IMR-90 (cell line): ENCODE measurements at regions not wholly inside any gene's neighbourhood (a gene's known extent, or its start where the extent isn't known, plus 50 kb on each side); places are given as distances from the start of the nearest gene placed in this dataset.

Experiments used
- ATAC-seq: fragments of 200-7000 bp; cut with Tn5 transposase; 2 replicates; pipeline ENCODE4 v1.9.1; 2020; ENCODE audit warnings: low read depth, mild to moderate bottlenecking, moderate library complexity
- BruUV-seq: library from RNA; stranded (reverse); fragments of 400-500 nt; replicated peaks from 2 replicates; lab custom pipeline; 2021; lab: Mats Ljungman, UMichigan
- CTCF ChIA-PET: fragments of 300-600 bp; formaldehyde crosslinking; extraction: SDS; loops from one replicate; lab custom pipeline; 2021; ENCODE audit warnings: antibody characterized with exemption; lab: Yijun Ruan, JAX
- POLR2A ChIA-PET: fragments of 300-600 bp; sonication (Branson Sonifier 250); formaldehyde crosslinking; loops from one replicate; lab custom pipeline; 2022; ENCODE audit warnings: antibody characterized with exemption; ENCODE audit not compliant: unreplicated experiment; lab: Charles Lee
- DNase-seq: peaks from one replicate; pipeline ENCODE4 v3.0.0; 2013
- H2AFZ ChIP-seq: replicated peaks from 2 replicates; pipeline ENCODE3; 2013; ENCODE audit warnings: low read length, mild to moderate bottlenecking; ENCODE audit not compliant: poor library complexity
- H2AK5ac ChIP-seq: 2 replicates; pipeline ENCODE4 v1.6.1; 2013; ENCODE audit warnings: low read depth, low read length, inconsistent platforms
- H2AK9ac ChIP-seq: replicated peaks from 2 replicates; pipeline ENCODE3; 2013; ENCODE audit warnings: mild to moderate bottlenecking, low read depth, low read length, moderate library complexity; ENCODE audit not compliant: poor library complexity
- H2BK120ac ChIP-seq: 2 replicates; pipeline ENCODE4 v1.6.1; 2013; ENCODE audit warnings: low read depth, low read length, inconsistent platforms
- H2BK15ac ChIP-seq: 3 replicates; pipeline ENCODE4 v1.6.1; 2013; ENCODE audit warnings: low read depth, low read length, inconsistent platforms
- H2BK20ac ChIP-seq: 2 replicates; pipeline ENCODE4 v1.6.1; 2013; ENCODE audit warnings: low read depth, mild to moderate bottlenecking, inconsistent platforms, low read length, moderate library complexity
- H2BK5ac ChIP-seq: 2 replicates; pipeline ENCODE4 v1.6.1; 2013; ENCODE audit warnings: mild to moderate bottlenecking, low read depth, low read length, inconsistent platforms; ENCODE audit not compliant: poor library complexity, severe bottlenecking
- H3K14ac ChIP-seq: replicated peaks from 2 replicates; pipeline ENCODE4 v1.6.1; 2013; ENCODE audit warnings: low read depth, low read length, inconsistent platforms
- H3K18ac ChIP-seq: 2 replicates; pipeline ENCODE4 v1.6.1; 2013; ENCODE audit warnings: low read depth, low read length, control low read depth
- H3K23ac ChIP-seq: 2 replicates; pipeline ENCODE4 v1.6.1; 2013; ENCODE audit warnings: low read depth, low read length, inconsistent platforms
- H3K27ac ChIP-seq: 2 replicates; pipeline ENCODE4 v1.5.1; 2013; ENCODE audit warnings: mild to moderate bottlenecking, control low read depth, low read length; ENCODE audit not compliant: insufficient read depth
- H3K27me3 ChIP-seq: 2 replicates; pipeline ENCODE4 v1.6.1; 2013; ENCODE audit warnings: low read length; ENCODE audit not compliant: control insufficient read depth, insufficient read depth
- H3K36me3 ChIP-seq: 2 replicates; pipeline ENCODE4 v1.6.1; 2013; ENCODE audit warnings: low read length, mixed read lengths; ENCODE audit not compliant: control insufficient read depth, insufficient read depth
- H3K4ac ChIP-seq: 2 replicates; pipeline ENCODE4 v1.6.1; 2013; ENCODE audit warnings: low read depth, low read length, inconsistent platforms
- H3K4me1 ChIP-seq: 2 replicates; pipeline ENCODE4 v1.6.1; 2013; ENCODE audit warnings: low read length, mixed read lengths; ENCODE audit not compliant: control insufficient read depth, insufficient read depth
- H3K4me2 ChIP-seq: 2 replicates; pipeline ENCODE4 v1.6.1; 2013; ENCODE audit warnings: low read depth, mild to moderate bottlenecking, control low read depth, low read length, moderate library complexity
- H3K4me3 ChIP-seq: 2 replicates; pipeline ENCODE4 v1.5.1; 2013; ENCODE audit warnings: low read depth, mild to moderate bottlenecking, control low read depth, low read length, moderate library complexity; ENCODE audit not compliant: insufficient read depth
- H3K56ac ChIP-seq: 2 replicates; pipeline ENCODE4 v1.6.1; 2013; ENCODE audit warnings: low read length, inconsistent platforms; ENCODE audit not compliant: insufficient read depth; ENCODE audit errors: extremely low read depth
- H3K79me1 ChIP-seq, 2 experiments: 2 replicates each; pipeline ENCODE4 v1.6.1; 2013; ENCODE audit warnings: low read length in 2 of 2, inconsistent platforms in 1 of 2, low read depth in 1 of 2
- H3K9ac ChIP-seq: 2 replicates; pipeline ENCODE4 v1.6.1; 2013; ENCODE audit warnings: low read depth, low read length, control low read depth
- H3K9me1 ChIP-seq: 2 replicates; pipeline ENCODE4 v1.6.1; 2013; ENCODE audit warnings: low read length, inconsistent platforms; ENCODE audit not compliant: insufficient read depth
- H3K9me3 ChIP-seq: 2 replicates; pipeline ENCODE4 v1.6.1; 2013; ENCODE audit warnings: low read length; ENCODE audit not compliant: control insufficient read depth, insufficient read depth
- H4K20me1 ChIP-seq: 2 replicates; pipeline ENCODE4 v1.6.1; 2013; ENCODE audit warnings: low read length, inconsistent platforms; ENCODE audit not compliant: insufficient read depth
- H4K5ac ChIP-seq: 2 replicates; pipeline ENCODE4 v1.6.1; 2013; ENCODE audit warnings: mild to moderate bottlenecking, low read depth, low read length, control low read depth
- H4K8ac ChIP-seq, 2 experiments: 2 replicates each; pipeline ENCODE4 v1.6.1; 2013; ENCODE audit warnings: low read depth in 2 of 2, low read length in 2 of 2, control low read depth in 1 of 2, inconsistent platforms in 1 of 2
- H4K91ac ChIP-seq: 2 replicates; pipeline ENCODE4 v1.6.1; 2013; ENCODE audit warnings: low read depth, low read length, inconsistent platforms; ENCODE audit not compliant: insufficient read depth
- CHD1 ChIP-seq: IDR thresholded peaks from 2 replicates; pipeline ENCODE4 v1.6.1; 2012; ENCODE audit warnings: low read depth, low read length, improper control_type of control experiment
- CTCF ChIP-seq: conservative IDR thresholded peaks from 2 replicates; pipeline ENCODE4 v1.5.1; 2012; ENCODE audit warnings: mild to moderate bottlenecking, low read depth, low read length, improper control_type of control experiment
- FOS ChIP-seq: fragments of 150-350 bp; IDR thresholded peaks from 2 replicates; pipeline ENCODE4 v1.6.1; 2016; ENCODE audit warnings: low read depth, low read length
- MAZ ChIP-seq: IDR thresholded peaks from 2 replicates; pipeline ENCODE4 v1.6.1; 2012; ENCODE audit warnings: low read depth, mild to moderate bottlenecking, low read length, improper control_type of control experiment, moderate library complexity, borderline replicate concordance
- MXI1 ChIP-seq: IDR thresholded peaks from 2 replicates; pipeline ENCODE4 v1.6.1; 2012; ENCODE audit warnings: low read depth, mild to moderate bottlenecking, low read length, moderate library complexity, borderline replicate concordance
- POLR2A ChIP-seq: IDR thresholded peaks from 2 replicates; pipeline ENCODE4 v1.6.1; 2012; ENCODE audit warnings: mild to moderate bottlenecking, low read depth, low read length
- RAD21 ChIP-seq: IDR thresholded peaks from 2 replicates; pipeline ENCODE4 v1.6.1; 2012; ENCODE audit warnings: low read length, improper control_type of control experiment
- RCOR1 ChIP-seq: IDR thresholded peaks from 2 replicates; pipeline ENCODE4 v1.6.1; 2012; ENCODE audit warnings: mild to moderate bottlenecking, low read length, improper control_type of control experiment; ENCODE audit not compliant: insufficient replicate concordance
- SMC3 ChIP-seq: fragments of 150-350 bp; IDR thresholded peaks from 2 replicates; pipeline ENCODE4 v1.6.1; 2016; ENCODE audit warnings: low read depth, mild to moderate bottlenecking, antibody characterized with exemption, low read length, moderate library complexity
- USF2 ChIP-seq: fragments of 150-350 bp; IDR thresholded peaks from 2 replicates; pipeline ENCODE4 v1.6.1; 2017; ENCODE audit warnings: mild to moderate bottlenecking, antibody characterized with exemption, low read length, low read depth
- WGBS, 2 experiments: methylation state at CpG; one replicate each; pipeline versions ENCODE4 v1.1.5 to v1.1.7; 2013; ENCODE audit warnings: missing lambda C conversion rate in 2 of 2; ENCODE audit not compliant: insufficient read length in 1 of 2; ENCODE audit errors: extremely low coverage in 2 of 2; 5-methylcytosine and 5-hydroxymethylcytosine counted together
- dilution Hi-C: fragments of 300-500 bp; cut with HindIII; formaldehyde crosslinking; loops from one replicate; pipeline ENCODE4 v1.14.3; 2018; ENCODE audit warnings: low sequenced_read_pairs; ENCODE audit not compliant: unreplicated experiment
- in situ Hi-C: fragments of 300-500 bp; cut with MboI; formaldehyde crosslinking; loops from 3 replicates; pipeline ENCODE4 v1.14.3; 2019; ENCODE audit warnings: low sequenced_read_pairs, inconsistent platforms, mixed read lengths
- intact Hi-C: fragments of 100-400 bp; cut with micrococcal nuclease; formaldehyde crosslinking; loops from 2 replicates; pipeline ENCODE4 v1.10.0; 2022
- TF ChIP-seq, protein P1 (sequence below): fragments of 150-350 bp; IDR thresholded peaks from 2 replicates; pipeline ENCODE4 v1.6.1; 2016; ENCODE audit warnings: low read depth, mild to moderate bottlenecking, low read length, moderate library complexity, borderline replicate concordance

- Histone ChIP-seq H2AK5ac (no peak overlapping the region), H3K27ac (no peak overlapping the region), H2BK15ac (no peak overlapping the region), H3K56ac (no peak overlapping the region), H2AFZ (no peak overlapping the region), H3K79me1 (no peaks in the 10 kb centered on the region), H3K23ac (no peak overlapping the region), H3K9me3 (no peaks in the 10 kb centered on the region), H2BK20ac (no peak overlapping the region), H3K9me1 (no peaks in the 10 kb centered on the region), H3K14ac (no peak overlapping the region), H4K91ac (no peak overlapping the region), H3K4ac (no peak overlapping the region), H4K20me1 (no peaks in the 10 kb centered on the region), H3K27me3 (no peaks in the 10 kb centered on the region), H4K5ac (no peak overlapping the region), H4K8ac (no peak overlapping the region), H3K4me1 (no peaks in the 10 kb centered on the region), H3K4me3 (no peak overlapping the region), H2AK9ac (no peak overlapping the region), H3K9ac (no peak overlapping the region), H2BK5ac (no peak overlapping the region), H3K4me2 (no peak overlapping the region), H2BK120ac (no peak overlapping the region), H3K36me3 (no peaks in the 10 kb centered on the region), H3K18ac (no peak overlapping the region)
- intact Hi-C loops, result no loop called here
- ChIA-PET CTCF (no interaction called here), POLR2A (no interaction called here)
- no peak for ATAC-seq
- dilution Hi-C loops, result no loop called here
- no peak for DNase-seq
- no CpG with 5 or more reads among the region's 6 CpGs for WGBS, 2 experiments
- TF ChIP-seq USF2, result no peak
- TF ChIP-seq, protein P1, sequence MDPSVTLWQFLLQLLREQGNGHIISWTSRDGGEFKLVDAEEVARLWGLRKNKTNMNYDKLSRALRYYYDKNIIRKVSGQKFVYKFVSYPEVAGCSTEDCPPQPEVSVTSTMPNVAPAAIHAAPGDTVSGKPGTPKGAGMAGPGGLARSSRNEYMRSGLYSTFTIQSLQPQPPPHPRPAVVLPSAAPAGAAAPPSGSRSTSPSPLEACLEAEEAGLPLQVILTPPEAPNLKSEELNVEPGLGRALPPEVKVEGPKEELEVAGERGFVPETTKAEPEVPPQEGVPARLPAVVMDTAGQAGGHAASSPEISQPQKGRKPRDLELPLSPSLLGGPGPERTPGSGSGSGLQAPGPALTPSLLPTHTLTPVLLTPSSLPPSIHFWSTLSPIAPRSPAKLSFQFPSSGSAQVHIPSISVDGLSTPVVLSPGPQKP, result no peak
- no peak for TF ChIP-seq MXI1
- TF ChIP-seq POLR2A, result no peak
- TF ChIP-seq CTCF, result no peak
- no peak for TF ChIP-seq FOS
- no peak for TF ChIP-seq SMC3
- no peak for TF ChIP-seq MAZ
- no peak for TF ChIP-seq RCOR1
- TF ChIP-seq RAD21, result no peak
- TF ChIP-seq CHD1, result no peak
- in situ Hi-C loops, result no loop called here
- BruUV-seq, result no TSS peak
Observed at GRCh38 chr5:61981886-61982285, 324.1 kb upstream of the KIF2A start.
